ENCODE measurements at regions not wholly inside any gene's neighbourhood (a gene's known extent, or its start where the extent isn't known, plus 50 kb on each side); places are given as distances from the start of the nearest gene placed in this dataset.
"Not testable (repeated sequence)": the region's sequence is repeated elsewhere in the genome, so short reads cannot be mapped to it uniquely, and the experiment has no call there.

DNA sequence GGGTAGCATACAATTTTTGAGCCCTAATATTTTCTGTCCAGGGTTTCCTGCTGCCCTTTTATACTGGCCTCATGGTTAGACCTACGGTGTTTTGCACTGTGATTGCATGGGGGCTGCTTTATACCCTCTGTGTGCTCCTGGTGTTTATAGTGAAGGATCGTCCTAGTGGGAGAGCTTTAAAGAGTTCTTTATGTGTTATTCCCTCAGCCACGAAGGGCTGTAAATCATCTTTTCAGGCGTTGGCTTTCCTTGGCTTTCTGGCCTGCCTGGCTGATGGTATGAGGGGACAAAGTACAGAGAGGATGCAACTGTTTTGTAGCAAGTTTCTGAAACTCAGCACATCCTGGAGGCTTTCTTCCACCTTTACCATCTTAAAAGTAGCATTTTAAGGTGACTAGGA is 464.3 kb downstream of the EPM2A start:
- no peak for DNase-seq

- DNase-seq, result no peak
Measured at GRCh38 chr6:145271577-145271976, 463.7 kb downstream of the EPM2A start.

GRCh38 chr6:145272246-145272645 is 463.1 kb downstream of the EPM2A start:
- DNase-seq, result no peak

DNA sequence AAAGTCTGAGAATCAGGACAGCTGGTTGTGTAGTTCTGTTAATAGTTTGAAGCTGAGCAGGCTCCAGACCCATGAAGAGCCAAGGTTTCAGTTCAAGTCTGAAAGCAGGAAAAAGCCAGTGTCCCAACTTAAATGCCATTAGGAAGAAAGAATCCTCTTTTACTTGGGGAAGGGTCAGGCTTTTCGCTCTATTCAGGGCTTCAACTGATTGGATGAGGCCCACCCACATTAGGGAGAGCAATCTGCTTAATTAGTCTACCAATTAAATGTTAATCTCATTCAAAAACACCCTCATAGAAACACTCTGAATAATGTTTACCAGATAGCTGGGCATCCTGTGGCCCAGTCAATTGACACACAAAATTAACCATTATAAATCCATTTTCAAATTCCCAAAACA is 462.2 kb downstream of the EPM2A start:
- no peak for DNase-seq

DNA sequence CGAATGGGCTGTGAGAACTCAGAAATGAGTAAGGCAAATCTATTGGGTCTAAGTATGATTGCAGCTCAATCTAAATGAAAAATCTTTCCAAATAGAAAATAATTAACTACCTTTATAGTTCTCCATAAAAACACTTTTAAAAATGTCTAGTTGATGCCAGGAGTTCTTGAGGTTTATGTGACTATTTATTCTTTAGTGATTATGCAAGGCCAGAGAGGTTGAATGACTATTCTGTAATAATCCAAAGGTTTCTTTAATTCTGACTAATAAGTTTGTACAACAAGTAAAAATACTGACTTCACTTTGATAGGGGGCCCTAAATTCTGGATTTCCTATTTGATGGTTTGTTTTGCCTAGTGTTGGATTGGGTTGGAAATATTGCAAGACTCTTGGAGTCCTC is 461.2 kb downstream of the EPM2A start:
- DNase-seq, result no peak

DNA sequence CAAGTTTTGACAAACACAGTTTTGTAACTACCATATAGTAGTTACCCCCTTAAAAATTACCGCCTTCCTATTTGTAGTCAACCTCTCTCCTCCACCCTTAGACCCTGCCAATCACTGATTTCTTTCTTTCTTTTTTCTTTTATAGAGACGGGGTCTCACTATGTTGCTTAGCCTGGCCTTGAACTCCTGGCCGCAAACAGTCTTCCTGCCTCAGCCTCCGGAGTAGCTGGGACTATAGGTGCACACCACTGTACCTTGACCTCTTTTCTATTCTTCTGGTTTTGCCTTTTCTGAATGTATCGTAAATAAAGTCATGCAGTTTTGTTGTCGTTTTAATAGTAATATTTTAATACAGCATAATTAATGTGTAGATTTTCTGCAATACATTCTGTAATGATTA is 460.3 kb downstream of the EPM2A start:
- no peak for DNase-seq

GRCh38 chr6:145275787-145276186 is 459.5 kb downstream of the EPM2A start:
- no peak for DNase-seq

DNA sequence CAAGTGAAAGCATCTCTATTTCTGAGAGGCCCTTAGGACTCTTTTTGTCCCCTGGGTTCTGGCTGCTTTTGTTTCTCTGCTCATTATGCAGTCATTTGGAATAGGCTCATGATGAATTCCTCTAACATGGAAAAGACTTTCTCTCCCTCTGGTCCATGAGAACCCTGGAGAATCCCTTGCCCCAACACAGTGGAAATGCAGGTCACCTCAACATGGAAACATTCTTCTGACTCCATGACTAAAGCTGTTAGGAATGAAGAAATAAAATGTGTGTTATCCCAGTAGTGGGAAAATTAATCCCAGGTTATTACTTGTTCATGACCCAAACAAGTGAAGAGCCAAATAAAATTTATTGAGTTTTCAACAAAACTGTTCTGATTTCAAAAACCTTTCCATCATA is 458.6 kb downstream of the EPM2A start:
- DNase-seq, result no peak

DNA sequence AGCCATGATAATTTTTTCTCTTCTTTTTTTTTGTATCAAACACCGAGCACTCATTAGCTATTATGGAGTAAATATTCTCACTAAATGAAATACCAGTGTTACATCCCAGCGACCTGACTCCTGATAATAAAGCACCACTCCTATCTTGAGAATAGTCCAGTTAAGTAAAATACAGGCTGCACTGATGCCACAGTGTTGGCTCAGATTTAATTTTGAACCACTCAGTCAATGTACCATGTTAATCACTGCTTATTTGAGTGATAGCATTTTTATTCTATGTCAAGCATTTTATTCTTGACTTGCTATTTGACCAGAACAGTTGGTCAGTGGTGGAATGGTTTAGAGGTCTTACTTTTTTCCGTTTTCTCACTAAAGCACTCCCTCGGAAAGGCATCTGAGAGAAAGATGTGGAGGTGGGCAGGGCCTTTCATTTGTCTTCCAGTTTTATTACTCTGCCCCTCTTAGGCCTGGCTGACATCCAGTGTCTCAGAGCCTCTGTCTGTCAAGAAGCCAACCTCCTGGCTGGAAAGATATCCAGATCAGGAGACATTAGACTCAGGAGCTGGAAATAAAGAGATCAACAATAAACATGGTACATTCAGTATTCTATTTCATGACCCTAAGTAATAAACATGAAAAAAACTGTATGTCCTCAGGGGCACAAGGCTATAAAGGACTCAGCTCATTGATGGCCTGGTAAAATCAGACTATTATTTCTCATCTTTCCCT is 457.8 kb downstream of the EPM2A start:
- no peak for DNase-seq

DNA sequence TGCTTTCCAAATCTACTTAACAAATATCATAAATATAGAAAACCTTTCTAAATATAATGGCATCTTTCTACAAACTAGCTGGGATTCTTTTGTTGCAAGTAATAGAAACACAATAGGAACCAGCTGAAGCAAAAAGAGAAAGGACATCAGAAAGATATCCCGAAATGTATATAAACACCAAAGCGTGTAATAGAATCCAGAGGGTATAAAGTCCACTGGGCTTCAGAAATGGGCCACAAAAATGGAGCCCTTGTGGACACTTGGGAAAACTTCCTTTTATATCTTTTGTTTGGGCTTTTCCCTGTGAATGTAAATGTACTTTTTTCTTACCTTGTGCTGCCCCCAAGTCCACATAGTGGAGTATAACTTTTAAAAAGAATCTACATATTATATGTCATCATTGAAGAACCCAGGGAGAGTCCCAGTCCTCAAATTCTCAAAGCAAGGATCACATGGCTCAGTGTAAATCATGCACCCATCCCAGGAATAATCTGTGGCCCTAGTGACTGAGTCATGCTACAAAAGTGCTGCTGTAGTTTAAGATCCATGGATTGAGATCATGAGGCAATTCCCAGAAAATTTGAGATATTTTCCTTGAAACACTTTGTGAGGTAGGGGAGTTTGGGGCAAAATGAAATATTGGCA is 457.0 kb downstream of the EPM2A start:
- DNase-seq, result no peak

GRCh38 chr6:145279551-145279950 is 455.8 kb downstream of the EPM2A start:
- DNase-seq, result no peak

DNA sequence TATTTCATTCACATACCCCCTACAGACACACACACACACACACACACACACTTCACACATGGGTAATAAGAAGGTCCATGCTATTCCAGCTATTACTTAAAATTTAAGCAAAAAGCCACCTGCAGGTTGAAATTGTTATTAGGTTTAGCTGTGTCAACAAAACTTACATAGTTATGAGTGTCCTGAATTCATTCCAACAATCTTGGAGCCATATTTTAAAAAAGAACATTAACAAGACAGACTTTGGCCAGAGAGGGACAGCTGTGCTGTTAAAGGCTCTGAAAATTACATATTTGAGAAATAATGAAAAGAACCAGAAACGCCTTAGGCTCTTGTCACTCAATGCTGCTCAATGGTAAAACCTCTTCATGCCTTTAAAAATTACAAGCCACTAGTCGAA is 455.3 kb downstream of the EPM2A start:
- DNase-seq, result no peak

DNA sequence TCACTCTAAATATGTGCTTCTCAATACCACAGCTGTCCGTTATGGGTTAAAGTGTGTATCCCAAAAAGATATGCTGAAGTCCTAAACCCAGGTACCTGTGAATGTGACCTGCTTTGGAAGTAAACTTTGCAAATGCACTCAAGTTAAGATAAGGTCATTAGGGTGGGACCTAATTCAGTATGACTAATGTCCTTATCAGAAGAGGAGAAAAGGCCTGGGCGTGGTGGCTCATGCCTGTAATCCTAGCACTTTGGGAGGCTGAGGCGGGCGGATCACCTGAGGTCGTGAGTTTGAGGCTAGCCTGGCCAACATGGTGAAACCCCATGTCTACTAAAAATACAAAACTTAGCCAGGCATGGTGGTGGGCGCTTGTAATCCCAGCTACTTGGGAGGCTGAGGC is 452.1 kb downstream of the EPM2A start:
- DNase-seq, result not testable (repeated sequence)

DNA sequence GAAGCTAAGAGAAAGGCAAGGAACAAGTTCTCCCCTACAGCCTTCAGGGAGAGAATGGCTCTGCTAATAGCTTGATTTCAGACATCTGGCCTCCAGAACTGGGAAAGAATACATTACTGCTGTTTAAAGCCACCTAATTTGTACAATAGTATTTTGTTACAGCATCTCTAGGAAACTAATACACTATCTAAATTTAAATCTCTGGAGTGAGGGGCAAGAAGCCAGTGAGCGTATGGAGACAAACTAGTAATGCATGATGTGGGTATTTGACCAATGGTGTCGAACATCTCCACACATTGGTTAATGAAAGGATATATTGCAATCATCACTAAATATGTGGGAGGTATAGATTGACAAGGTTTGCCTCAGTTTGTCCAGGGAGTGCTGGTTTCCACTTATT is 451.5 kb downstream of the EPM2A start:
- DNase-seq, result no peak

- DNase-seq, result no peak
Measured at GRCh38 chr6:145286916-145287315, 448.4 kb downstream of the EPM2A start.

DNA sequence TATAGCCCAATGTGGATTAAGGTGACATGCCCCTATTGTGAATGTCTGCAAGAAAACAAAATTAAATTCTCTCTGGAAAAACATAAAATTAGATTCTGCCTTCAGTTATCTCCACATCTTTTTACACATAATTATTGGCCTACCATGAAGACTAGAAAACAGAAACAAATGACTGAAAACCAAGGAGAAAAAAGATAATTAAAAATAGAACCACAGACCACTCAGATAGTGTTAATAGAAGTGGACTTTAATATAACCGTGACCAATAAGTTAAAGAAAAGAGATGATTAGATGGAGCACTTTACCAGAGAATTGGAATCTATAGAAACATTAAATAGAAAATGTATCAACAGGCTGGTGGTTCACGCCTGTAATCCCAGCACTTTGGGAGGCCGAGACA is 445.7 kb downstream of the EPM2A start:
- DNase-seq, result no peak

DNA sequence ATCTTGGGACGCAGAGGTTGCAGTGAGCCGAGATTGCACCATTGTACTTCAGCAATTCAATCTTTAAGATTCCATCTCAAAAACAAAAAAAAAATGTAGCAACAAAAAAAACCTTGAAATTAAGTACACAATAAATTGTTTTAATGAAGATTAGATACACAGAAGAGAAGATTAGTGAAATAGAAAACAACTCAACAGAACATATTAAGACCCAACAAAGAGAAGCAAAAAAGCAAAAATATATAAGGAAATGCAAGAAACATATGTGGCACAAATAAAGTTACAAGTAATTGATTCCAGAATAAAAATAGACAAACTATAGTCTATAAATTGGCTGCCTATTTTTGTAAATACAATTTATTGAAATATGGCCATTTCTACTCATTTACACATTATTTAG is 445.2 kb downstream of the EPM2A start:
- DNase-seq, result no peak

DNA sequence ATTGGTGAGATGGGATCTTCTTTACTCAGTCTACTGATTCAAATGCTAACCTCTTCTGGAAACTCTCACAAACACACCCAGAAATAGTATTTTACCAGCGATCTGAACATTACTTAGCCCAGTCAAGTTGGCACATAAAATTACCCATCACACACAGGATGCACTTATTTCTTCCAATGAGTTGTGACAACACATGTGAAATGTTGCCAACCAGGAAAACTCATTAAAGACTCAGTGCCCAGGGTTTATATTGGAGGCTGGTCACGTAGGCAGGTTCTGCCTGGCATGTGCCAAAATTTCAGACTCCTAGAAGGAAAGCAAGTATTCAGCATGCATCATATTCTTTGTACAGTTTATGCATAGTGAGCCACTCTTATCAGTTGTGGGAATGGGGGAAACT is 443.3 kb downstream of the EPM2A start:
- no peak for DNase-seq

DNA sequence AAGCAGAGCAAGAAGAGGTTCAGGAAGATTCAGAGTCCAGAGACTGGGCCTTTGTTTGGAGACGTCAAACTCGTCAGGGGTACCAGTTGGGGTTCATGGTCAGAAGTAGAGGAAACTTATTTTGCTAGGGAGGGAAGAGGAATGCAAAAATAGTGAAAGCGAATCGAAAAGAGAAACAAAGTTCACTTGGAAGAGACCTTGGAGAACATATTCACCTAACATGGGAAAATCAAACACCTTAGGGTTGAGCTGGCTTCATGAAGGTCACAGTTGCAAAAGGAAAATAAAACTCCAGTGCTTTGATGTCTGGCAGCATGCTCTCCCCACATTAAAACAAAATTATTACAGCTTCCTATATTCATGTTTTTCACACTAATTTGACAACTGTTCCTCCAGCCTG is 440.4 kb downstream of the EPM2A start:
- no peak for DNase-seq

GRCh38 chr6:145295746-145296145 is 439.6 kb downstream of the EPM2A start:
- DNase-seq, result no peak

- no peak for DNase-seq
Measured at GRCh38 chr6:145305670-145306069, 429.6 kb downstream of the EPM2A start.

GRCh38 chr6:145306489-145306888 is 428.8 kb downstream of the EPM2A start:
- no peak for DNase-seq

DNA sequence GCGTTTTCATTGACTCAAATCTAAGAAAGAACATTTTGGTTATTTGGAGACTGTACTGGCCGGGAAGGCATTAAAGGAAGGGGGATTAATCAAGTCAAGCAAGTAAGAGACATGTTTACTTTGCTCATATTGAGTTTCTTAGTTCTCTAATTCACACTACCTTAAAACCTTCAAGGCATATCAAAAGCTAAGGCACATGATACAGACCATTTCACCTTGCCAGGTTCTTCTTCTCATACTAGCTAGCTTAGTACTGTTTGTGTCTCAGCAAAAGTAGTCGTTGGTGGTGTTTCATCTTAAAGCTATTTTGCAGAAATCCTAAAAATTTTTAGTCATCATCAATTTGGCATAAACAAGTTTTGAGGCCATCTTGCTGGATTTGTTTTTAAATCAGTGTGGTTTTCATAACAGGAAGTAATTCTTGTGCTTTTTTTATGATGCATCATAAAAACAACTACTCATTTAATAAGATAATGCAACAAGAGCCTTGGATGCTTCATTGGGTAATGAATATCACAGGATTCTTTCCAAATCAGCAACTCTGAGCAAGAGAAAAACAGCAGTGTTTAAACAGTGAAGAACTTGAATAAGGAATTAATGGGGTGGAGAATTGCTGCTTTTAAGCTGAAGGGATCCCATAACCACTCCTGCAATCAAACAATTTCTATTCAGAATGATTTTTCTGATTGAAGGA is 425.3 kb downstream of the EPM2A start:
- no peak for DNase-seq

GRCh38 chr6:145312481-145312880 is 422.8 kb downstream of the EPM2A start:
- DNase-seq, result no peak

Data from NCI-H2029 treated with DMSO at 0.1 percent for 48 hours (cell line).